ENCODE measurements at regions not wholly inside any gene's neighbourhood (a gene's known extent, or its start where the extent isn't known, plus 50 kb on each side); places are given as distances from the start of the nearest gene placed in this dataset.

GRCh38 chr10:59125666-59126065 lies 50.8 kb upstream of the PHYHIPL start:
- no peak for TF ChIP-seq POLR2A (IDR thresholded peaks at IDR 0.05)
- TF ChIP-seq, protein P1, sequence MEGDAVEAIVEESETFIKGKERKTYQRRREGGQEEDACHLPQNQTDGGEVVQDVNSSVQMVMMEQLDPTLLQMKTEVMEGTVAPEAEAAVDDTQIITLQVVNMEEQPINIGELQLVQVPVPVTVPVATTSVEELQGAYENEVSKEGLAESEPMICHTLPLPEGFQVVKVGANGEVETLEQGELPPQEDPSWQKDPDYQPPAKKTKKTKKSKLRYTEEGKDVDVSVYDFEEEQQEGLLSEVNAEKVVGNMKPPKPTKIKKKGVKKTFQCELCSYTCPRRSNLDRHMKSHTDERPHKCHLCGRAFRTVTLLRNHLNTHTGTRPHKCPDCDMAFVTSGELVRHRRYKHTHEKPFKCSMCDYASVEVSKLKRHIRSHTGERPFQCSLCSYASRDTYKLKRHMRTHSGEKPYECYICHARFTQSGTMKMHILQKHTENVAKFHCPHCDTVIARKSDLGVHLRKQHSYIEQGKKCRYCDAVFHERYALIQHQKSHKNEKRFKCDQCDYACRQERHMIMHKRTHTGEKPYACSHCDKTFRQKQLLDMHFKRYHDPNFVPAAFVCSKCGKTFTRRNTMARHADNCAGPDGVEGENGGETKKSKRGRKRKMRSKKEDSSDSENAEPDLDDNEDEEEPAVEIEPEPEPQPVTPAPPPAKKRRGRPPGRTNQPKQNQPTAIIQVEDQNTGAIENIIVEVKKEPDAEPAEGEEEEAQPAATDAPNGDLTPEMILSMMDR (IDR thresholded peaks at IDR 0.05): no peak
- no peak for TF ChIP-seq POLR2AphosphoS5 (IDR thresholded peaks at IDR 0.05)

Measured in suprapubic skin (tissue), 4 donors.